Activated CD4-positive, alpha-beta T cell treated with anti-CD3 and anti-CD28 coated beads, Interleukin-2, amount 50 U/mL, for 16 hours (primary cell): ENCODE measurements at regions not wholly inside any gene's neighbourhood (a gene's known extent, or its start where the extent isn't known, plus 50 kb on each side); places are given as distances from the start of the nearest gene placed in this dataset.
"Not testable (repeated sequence)": the region's sequence is repeated elsewhere in the genome, so short reads cannot be mapped to it uniquely, and the experiment has no call there.

Experiments used
- DNase-seq: peaks from one replicate; pipeline ENCODE4 v3.0.0-alpha.2; 2020

DNA sequence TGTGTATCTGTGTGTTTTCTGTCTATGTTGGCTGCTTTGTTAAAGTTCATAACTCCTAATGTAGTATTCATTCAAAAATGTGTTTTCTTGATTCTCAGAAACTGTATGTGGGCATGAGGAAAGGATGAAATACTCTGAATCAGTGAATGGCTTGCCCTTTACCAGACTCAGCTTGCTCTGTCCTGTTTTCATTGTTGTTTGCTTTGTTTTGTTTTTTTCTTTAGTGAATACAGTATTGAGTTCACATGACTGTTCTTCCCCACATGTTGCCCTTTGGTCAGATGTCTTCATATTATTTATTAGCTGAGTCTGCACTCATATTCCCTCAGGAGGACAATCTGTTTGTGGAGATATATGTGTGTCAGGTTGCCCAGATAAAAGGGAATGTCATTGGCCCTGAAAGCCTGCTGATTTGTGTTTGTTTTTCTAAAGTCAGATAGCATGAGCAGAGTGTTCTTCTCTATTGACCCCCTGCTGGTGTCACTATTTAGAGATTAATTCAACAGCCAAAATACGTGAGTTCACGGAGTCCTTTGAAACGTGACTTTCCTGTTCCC is 1184.4 kb downstream of the RPA4 start:
- DNase-seq = no peak

GRCh38 chrX:98071331-98071730 is 1187.6 kb downstream of the RPA4 start:
- no peak for DNase-seq

DNA sequence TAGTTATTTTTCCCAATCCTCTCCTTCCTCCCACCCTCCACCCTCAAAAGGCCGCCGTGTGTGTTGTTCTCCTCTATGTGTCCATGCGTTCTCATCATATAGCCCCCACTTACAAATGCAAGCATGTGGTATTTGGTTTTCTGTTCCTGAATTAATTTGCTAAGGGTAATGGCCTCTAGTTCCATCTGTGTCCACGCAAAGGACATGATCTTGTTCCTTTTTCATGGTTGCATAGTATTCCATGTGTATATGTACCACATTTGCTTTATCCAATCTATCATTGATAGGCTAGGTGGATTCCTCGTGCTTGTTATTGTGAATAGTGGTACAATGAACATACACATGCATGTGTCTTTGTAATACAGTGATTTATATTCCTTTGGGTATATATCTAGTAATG is 1193.7 kb downstream of the RPA4 start:
- DNase-seq = no peak

GRCh38 chrX:98111684-98112083 is 1228.0 kb downstream of the RPA4 start:
- DNase-seq = no peak

- DNase-seq = no peak
These were observed 1230.3 kb downstream of the RPA4 start for GRCh38 chrX:98114021-98114420.

DNA sequence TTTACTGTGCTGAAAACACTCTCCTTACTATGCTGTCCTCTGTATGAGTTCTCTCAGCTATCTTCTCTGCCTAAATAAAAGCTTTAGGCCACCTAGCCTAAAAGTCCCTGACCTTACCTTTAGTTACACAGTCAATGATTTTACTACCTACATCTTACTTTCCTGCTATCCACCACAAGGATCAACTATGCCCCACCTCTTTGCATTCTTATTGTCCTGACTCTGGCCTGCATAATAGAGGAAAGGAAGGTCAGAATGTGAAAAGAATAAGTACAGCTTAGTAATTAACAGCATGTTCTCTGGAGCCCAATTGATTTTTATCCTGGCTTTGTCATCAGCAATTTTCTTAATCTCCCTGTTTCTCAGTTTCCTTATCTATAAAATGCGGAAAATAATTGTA is 1257.8 kb downstream of the RPA4 start:
- no peak for DNase-seq

DNA sequence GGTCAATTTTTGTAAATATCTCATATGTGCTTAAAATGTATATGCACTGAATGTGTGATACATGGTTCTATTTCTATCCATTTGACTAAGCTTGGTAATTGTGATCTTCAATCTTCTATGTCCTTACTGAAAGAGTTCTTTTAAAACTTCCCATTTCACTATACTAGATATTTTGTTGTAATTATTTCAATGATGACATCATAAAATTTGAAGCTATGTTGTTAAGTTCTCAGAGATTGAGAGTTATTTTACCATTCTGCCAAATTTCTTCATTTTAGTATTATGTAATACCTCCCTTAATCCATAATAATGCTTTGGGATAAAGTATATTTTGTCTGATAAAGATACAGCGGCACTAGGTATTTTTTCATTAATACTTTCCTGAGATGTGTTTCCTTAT is 1307.3 kb downstream of the RPA4 start:
- no peak for DNase-seq

GRCh38 chrX:98194036-98194435 is 1310.3 kb downstream of the RPA4 start:
- DNase-seq = no peak

DNA sequence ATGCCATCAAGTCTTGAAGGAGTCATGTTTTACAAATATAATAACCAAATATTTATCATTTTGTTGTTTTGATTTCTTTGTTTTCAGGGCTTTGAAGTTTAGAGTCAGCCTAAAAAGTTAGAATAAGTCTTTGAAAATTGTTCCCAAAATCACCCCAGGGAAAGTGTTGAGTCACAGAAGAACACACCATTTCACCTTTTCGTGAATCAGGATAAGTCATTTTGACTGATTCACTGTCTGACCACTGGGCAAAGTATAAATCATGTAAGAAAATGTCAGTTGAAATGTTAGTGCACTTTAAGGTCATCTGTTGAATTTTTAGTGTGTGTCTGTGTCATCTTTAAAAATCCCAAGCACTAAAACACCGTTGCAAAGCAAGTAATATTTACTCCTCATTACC is 1320.1 kb downstream of the RPA4 start:
- DNase-seq = no peak

DNA sequence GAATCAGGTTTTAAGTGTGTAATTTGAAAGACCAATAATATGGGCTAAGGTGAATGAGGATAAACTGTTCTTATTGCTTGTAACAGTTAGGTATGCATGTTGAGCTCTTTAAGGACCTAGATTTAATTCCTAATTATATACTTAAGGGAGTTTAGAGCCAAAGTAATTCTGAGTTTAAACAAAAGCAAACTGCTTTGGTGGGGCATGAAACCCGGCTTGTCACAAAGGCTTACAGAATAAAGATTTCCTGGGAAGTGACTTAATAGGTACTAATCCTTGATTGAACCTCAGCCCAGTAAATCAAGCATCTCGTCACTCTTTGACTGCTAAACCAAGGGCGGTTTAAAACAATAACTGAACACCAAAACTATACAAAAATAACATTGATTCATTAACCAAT is 1324.2 kb downstream of the RPA4 start:
- DNase-seq = no peak

GRCh38 chrX:98231003-98231402 is 1347.3 kb downstream of the RPA4 start:
- no peak for DNase-seq

DNA sequence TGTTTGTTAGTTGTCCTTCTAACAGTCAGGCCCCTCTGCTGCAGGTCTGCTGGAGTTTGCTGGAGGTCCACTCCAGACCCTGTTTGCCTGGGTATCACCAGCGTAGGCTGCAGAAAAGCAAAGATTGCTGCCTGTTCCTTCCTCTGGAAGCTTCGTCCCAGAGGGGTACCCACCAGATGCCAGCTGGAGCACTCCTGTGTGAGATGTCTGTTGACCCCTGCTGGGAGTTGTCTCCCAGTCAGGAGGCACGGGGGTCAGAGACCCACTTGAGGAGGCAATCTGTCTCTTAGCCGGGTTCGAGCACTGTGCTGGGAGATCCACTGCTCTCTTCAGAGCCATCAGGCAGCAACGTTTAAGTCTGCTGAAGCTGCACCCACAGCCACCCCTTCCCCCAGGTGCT is 1356.4 kb downstream of the RPA4 start:
- not testable (repeated sequence) for DNase-seq

DNA sequence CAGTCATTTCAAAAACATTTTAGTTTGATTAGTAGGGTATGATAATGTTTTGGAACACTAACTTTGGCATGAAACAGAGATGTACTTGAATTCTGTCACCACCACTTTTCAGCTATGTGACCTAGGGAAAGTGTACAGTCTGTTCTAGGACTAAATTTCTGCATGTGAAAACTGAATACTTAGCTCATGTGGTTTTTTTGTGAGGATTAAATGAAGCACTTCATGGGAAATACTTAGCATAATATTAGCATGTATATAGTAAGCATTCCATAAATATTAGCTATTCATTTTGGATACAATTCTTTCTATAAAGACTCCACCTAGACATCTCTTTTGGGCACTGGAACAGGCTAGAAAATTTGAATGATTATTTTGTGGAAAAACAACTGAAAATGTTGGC is 1379.4 kb downstream of the RPA4 start:
- DNase-seq = no peak

GRCh38 chrX:98289726-98290125 is 1406.0 kb downstream of the RPA4 start:
- no peak for DNase-seq

GRCh38 chrX:98294310-98294709 is 1410.6 kb downstream of the RPA4 start:
- DNase-seq = no peak

GRCh38 chrX:98296129-98296528 is 1412.4 kb downstream of the RPA4 start:
- DNase-seq = no peak

- DNase-seq = no peak
These were observed 1416.1 kb downstream of the RPA4 start for GRCh38 chrX:98299785-98300184.

- DNase-seq = not testable (repeated sequence)
These were observed 1416.8 kb downstream of the RPA4 start for GRCh38 chrX:98300536-98300935.

GRCh38 chrX:98331407-98331806 is 1447.7 kb downstream of the RPA4 start:
- no peak for DNase-seq

DNA sequence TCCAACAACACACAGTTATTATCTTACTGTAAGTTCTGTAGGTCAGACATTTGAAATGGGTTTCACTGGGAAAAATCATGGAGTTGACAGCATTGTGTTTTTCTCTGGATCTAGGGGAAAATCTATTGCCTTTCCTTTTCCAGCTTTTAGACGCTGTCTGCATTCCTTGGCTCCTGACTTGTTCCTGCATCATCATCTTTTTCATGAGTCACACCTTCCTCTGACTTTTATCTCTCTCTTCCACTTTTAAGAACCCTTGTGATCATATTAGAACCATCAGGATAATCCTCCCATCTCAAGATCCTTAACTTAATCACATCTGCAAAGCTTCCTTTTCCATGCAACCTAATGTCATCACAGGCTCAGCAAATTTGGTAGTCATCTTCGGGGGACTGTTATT is 1454.8 kb downstream of the RPA4 start:
- DNase-seq = no peak

- no peak for DNase-seq
These were observed 1467.2 kb downstream of the RPA4 start for GRCh38 chrX:98350940-98351339.

GRCh38 chrX:98357146-98357545 is 1473.4 kb downstream of the RPA4 start:
- no peak for DNase-seq

- DNase-seq = no peak
These were observed 1478.9 kb downstream of the RPA4 start for GRCh38 chrX:98362630-98363029.

- DNase-seq = no peak
These were observed 1488.3 kb downstream of the RPA4 start for GRCh38 chrX:98371994-98372393.

DNA sequence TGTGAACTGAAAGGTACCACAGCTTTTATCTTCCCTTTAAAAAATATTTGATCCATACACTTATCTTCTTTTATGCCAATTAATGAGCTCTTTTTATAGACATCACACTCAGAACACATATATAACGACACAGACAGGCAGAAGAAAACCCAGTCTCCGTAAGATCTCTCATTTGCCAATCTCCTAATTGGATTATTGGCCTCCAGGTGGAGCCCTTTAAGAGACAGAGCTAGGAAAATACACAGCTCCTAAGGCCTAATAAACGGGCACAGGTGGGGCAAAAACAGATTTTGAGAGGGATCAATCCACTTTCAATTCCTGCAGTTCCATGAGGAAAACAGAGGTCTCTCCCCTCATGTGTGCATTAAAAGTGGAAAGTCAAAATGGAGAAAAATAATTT is 1495.4 kb downstream of the RPA4 start:
- DNase-seq = no peak

GRCh38 chrX:98380106-98380505 is 1496.4 kb downstream of the RPA4 start:
- no peak for DNase-seq
